ENCODE measurements at regions not wholly inside any gene's neighbourhood (a gene's known extent, or its start where the extent isn't known, plus 50 kb on each side); places are given as distances from the start of the nearest gene placed in this dataset.

DNA sequence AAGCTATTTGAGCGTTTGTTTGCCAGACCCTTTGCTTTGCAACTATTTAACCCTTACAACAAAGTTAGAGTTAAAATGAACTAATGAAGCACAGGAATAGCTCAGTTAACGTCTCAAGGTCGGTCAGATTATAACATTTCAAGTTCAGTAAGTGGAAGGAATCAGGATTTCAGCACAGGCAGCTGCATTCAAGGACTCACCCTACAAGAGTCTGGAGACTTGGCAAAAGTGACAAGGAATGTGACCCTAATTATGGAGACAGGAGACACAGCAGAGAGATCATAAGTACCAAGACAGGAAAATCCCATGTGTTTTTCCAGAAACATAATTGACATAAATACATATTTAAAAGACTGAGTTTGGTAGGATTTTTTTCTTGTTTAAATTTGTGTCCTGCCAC, 1481.7 kb downstream of the TECRL start:
- Histone ChIP-seq H3K36me3 (no peaks in the 10 kb centered on the region), H3K27me3 (replicated peaks; ENCODE audit: insufficient read depth) (no peaks in the 10 kb centered on the region), H3K9me3 (no peaks in the 10 kb centered on the region), H3K4me1 (replicated peaks) (no peaks in the 10 kb centered on the region), H3K27ac (no peak overlapping the region), H3K4me3 (no peak overlapping the region)
- no peak for TF ChIP-seq POLR2AphosphoS5 (IDR thresholded peaks at IDR 0.05)
- TF ChIP-seq, protein P1, sequence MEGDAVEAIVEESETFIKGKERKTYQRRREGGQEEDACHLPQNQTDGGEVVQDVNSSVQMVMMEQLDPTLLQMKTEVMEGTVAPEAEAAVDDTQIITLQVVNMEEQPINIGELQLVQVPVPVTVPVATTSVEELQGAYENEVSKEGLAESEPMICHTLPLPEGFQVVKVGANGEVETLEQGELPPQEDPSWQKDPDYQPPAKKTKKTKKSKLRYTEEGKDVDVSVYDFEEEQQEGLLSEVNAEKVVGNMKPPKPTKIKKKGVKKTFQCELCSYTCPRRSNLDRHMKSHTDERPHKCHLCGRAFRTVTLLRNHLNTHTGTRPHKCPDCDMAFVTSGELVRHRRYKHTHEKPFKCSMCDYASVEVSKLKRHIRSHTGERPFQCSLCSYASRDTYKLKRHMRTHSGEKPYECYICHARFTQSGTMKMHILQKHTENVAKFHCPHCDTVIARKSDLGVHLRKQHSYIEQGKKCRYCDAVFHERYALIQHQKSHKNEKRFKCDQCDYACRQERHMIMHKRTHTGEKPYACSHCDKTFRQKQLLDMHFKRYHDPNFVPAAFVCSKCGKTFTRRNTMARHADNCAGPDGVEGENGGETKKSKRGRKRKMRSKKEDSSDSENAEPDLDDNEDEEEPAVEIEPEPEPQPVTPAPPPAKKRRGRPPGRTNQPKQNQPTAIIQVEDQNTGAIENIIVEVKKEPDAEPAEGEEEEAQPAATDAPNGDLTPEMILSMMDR (IDR thresholded peaks at IDR 0.05): no peak
- no peak for TF ChIP-seq POLR2A (IDR thresholded peaks at IDR 0.05)
- DNase-seq (ENCODE audit: low spot score): no peak
- intact Hi-C loops (cut with DNase I): no loop called here
- 62% methylated on average over 3 of the region's 3 CpGs for WGBS

DNA sequence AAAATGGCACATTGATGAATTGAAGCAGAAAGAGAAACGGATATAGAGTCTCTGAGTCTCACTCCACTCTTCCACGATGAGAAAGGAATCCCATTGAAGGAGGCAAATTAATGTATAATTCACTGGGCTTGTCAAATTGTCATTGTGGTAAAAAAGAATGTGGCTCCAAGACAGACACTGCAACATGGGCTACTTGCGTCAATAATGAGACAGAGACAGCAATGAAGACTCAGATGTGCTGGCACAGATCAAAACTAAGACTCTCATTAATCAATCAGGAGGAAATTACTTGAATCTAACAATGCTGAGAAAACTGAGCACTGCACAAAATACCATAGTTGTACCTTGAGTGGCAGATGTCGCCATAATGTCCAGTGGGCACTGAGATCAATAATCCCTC, 1485.5 kb downstream of the TECRL start:
- H3K9me3 ChIP-seq: no peaks in the 10 kb centered on the region
- no peak for DNase-seq (ENCODE audit: low spot score)
- no peak overlapping the region for H3K4me3 ChIP-seq
- no peaks in the 10 kb centered on the region for H3K4me1 ChIP-seq (replicated peaks)
- no peak for TF ChIP-seq POLR2AphosphoS5 (IDR thresholded peaks at IDR 0.05)
- TF ChIP-seq POLR2A (IDR thresholded peaks at IDR 0.05): no peak
- TF ChIP-seq, protein P1 (IDR thresholded peaks at IDR 0.05): no peak
- H3K27ac ChIP-seq: no peak overlapping the region
- intact Hi-C loops (cut with DNase I): no loop called here
- H3K36me3 ChIP-seq: no peaks in the 10 kb centered on the region
- WGBS: 91% methylated on average over 4 of the region's 4 CpGs
- H3K27me3 ChIP-seq (replicated peaks; ENCODE audit: insufficient read depth): no peaks in the 10 kb centered on the region

DNA sequence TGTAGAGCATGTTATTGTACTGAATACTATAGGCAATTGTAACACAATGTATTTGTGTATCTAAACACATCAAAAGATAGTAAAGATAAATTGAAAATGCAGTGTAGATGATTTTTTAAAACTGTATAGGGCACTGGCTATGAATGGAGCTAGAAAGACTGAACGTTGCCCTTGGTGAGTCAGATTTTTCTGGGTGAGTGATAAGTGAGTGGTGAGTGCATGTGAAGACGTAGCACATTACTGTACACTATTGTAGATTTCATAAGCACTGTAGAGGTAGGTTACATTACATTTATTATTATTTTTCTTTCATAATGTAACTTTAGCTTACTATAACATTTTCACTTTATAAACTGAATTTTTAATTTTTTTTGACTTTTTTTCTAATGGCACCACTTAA, 1491.6 kb downstream of the TECRL start:
- WGBS: 80% methylated on average over 2 of the region's 2 CpGs
- no peak for DNase-seq (ENCODE audit: low spot score)
- no peaks in the 10 kb centered on the region for H3K9me3 ChIP-seq
- H3K27ac ChIP-seq: no peak overlapping the region
- intact Hi-C loops (cut with DNase I): no loop called here
- H3K36me3 ChIP-seq: no peaks in the 10 kb centered on the region
- H3K27me3 ChIP-seq (replicated peaks; ENCODE audit: insufficient read depth): no peaks in the 10 kb centered on the region
- no peak overlapping the region for H3K4me3 ChIP-seq
- no peaks in the 10 kb centered on the region for H3K4me1 ChIP-seq (replicated peaks)
- TF ChIP-seq, protein P1 (IDR thresholded peaks at IDR 0.05): no peak
- no peak for TF ChIP-seq POLR2A (IDR thresholded peaks at IDR 0.05)
- no peak for TF ChIP-seq POLR2AphosphoS5 (IDR thresholded peaks at IDR 0.05)

DNA sequence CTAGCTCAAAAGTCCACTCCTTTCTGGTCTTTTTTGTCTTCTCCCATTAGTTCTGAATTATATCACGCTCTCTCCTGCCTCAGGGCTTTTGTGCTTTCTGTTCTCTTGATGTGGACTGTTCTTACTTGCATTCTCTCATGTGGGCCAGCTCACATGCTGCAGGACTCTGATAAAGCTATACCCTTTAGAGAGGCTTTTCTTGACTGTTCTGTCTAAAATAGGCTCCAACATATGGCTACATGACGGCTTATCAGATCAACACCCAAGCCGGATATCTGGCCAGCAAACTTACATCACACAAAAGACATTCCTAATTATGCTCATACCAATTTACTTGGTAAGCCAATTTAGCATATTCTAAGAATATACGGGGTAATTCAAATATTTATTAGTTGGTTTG, 1494.5 kb downstream of the TECRL start:
- no peak for DNase-seq (ENCODE audit: low spot score)
- TF ChIP-seq, protein P1 (IDR thresholded peaks at IDR 0.05): no peak
- TF ChIP-seq POLR2AphosphoS5 (IDR thresholded peaks at IDR 0.05) (no peak), POLR2A (IDR thresholded peaks at IDR 0.05) (no peak)
- Histone ChIP-seq H3K4me3 (no peak overlapping the region), H3K4me1 (replicated peaks) (no peaks in the 10 kb centered on the region), H3K27me3 (replicated peaks; ENCODE audit: insufficient read depth) (no peaks in the 10 kb centered on the region), H3K27ac (no peak overlapping the region), H3K36me3 (no peaks in the 10 kb centered on the region), H3K9me3 (no peaks in the 10 kb centered on the region)
- intact Hi-C loops (cut with DNase I): no loop called here
- WGBS: 74% methylated on average over 4 of the region's 4 CpGs

DNA sequence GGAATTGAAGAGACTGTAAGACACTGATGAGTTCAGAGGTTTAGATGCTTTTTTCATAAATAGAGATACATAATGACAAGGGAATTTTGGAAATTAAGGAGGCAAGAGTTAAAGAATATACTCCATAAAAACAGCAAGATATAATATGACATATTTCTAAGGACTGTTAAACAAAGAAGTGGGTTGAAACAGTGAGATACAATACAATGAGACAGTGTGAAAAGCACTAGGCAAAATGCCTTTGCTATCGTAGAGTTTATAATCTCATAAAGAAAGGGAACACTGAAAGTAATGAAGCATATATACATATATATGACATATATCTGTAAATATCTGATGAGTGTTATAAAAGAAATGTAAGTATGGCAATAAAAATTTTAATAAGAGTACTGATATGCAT, 1496.2 kb downstream of the TECRL start:
- Histone ChIP-seq H3K27ac (no peak overlapping the region), H3K9me3 (no peaks in the 10 kb centered on the region), H3K4me3 (no peak overlapping the region), H3K4me1 (replicated peaks) (no peaks in the 10 kb centered on the region), H3K36me3 (no peaks in the 10 kb centered on the region), H3K27me3 (replicated peaks; ENCODE audit: insufficient read depth) (no peaks in the 10 kb centered on the region)
- DNase-seq (ENCODE audit: low spot score): no peak
- WGBS: 29% methylated on average over 1 of the region's 1 CpG
- TF ChIP-seq, protein P1 (IDR thresholded peaks at IDR 0.05): no peak
- TF ChIP-seq POLR2AphosphoS5 (IDR thresholded peaks at IDR 0.05): no peak
- no peak for TF ChIP-seq POLR2A (IDR thresholded peaks at IDR 0.05)
- intact Hi-C loops (cut with DNase I): no loop called here

All from prostate gland (tissue), 2 donors.